MV-4-11 (cell line): ENCODE measurements at regions not wholly inside any gene's neighbourhood (a gene's known extent, or its start where the extent isn't known, plus 50 kb on each side); places are given as distances from the start of the nearest gene placed in this dataset.
"Not testable (repeated sequence)": the region's sequence is repeated elsewhere in the genome, so short reads cannot be mapped to it uniquely, and the experiment has no call there.

Source experiments
- DNase-seq: peaks from one replicate; lab custom pipeline; 2025; lab: John Stamatoyannopoulos, UW

DNA sequence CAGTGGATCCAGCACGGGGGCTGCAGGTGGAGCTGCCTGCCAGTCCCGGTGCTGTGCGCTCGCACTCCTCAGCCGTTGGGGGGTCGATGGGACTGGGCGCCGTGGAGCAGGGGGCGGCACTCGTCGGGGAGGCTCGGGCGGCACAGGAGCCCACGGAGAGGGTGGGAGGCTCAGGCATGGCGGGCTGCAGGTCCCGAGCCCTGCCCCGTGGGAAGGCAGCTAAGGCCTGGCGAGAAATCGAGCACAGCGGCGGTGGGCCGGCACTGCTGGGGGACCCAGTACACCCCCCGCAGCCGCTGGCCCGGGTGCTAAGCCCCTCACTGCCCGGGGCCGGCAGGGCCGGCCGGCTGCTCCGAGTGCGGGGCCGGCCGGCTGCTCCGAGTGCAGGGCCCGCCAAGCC is 52.3 kb upstream of the MARK1 start:
- DNase-seq: not testable (repeated sequence)

DNA sequence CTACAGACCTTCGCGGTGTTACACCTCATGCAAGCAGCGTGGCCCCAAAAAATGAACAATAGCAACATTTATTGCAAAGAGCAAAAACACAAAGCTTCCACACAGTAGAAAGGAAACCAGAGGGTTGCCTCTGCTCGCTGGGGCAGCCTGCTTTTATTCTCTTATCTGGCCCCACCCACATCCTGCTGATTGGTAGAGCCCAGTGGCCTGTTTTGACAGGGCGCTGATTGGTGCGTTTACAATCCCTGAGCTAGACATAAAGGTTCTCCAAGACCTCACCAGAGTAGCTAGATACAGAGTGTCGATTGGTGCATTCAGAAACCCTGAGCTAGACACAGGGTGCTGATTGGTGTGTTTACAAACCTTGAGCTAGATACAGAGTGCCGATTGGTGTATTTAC is 52.8 kb upstream of the MARK1 start:
- not testable (repeated sequence) for DNase-seq

DNA sequence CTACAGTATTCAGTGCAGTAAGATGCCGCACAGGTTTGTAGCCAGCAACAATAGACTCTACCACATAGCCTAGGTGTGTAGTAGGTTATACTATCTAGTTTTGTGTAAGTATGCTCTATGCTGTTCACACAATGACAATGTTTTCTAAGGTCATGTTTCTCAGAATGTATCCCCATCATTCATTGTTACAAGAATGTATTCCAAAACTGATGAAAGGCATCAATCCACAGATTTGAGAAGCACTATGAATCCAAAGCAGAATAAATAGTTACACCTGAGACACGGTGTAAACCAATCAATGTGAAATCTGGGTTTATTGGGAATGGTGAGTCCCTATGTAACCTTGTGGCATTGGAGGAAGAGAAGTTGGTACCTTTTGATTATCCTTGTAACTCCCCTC is 54.5 kb upstream of the MARK1 start:
- DNase-seq: no peak

DNA sequence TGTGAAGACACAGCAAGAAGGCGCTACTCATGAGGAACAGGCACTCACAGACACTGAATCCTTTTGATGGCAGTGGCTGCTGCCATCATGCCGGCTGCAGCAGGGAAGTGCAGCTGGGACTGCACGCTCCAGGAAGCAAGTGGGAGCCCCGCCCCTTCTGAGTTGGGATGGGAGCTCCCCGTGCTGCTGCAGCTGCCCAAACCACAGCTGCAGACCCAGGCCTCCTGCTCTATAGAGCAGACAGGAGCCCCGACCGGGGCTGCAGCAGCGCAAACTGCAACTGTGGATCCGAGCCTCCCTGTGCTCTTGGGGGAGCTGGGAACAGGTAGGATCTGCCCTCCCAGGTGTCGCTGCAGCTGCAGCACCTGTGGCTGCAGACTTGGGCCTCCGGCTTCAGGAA is 65.2 kb upstream of the MARK1 start:
- no peak for DNase-seq

DNA sequence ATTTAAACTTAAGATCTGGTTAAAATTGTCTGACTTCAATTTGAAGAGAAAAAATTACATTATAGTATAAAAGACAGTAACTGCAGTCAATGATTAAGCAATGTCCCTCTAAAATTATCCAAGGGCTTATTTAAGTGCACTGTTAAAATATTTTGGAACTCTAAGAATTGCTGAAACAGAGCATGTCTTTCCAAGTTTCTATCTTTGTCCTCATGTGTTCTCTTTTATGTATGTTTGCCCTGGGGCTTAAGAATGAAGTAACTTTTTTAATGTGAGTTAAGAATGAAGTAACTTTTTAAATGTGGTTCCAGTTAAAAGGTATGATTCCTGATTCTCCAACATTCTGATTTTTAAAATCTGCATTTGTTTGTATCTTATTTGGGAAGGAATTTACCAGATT is 69.0 kb upstream of the MARK1 start:
- no peak for DNase-seq

DNA sequence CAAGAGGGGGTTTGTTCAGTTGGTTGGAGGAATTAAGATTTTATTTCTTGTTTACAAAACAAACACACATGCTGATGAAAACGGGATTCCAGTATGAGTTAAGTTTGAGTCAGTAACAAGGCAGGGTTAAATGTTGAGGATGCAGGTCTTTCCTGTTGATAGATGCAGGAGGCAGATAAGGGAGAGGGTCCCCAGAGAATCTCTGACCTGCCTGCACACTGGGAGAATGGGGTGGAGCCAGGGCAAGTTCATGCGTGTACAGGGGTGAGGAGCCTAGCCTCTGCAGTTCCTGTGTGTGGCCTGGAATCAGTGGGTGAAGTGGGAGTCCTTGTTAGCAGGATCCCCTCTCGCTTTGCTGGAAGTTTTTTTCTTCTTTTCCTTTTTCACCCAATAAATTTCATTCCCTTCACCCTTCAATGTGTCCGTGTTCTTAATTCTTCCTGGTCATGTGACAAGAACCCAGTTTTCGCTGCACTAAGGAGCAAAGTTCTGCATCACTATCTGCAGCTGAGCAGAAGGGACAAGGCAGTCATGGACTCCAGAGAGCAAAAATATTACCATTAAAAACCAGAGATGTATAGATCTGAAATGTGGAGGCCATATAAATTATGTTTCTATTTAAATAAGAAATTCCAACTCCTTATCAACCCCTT is 69.9 kb upstream of the MARK1 start:
- no peak for DNase-seq

DNA sequence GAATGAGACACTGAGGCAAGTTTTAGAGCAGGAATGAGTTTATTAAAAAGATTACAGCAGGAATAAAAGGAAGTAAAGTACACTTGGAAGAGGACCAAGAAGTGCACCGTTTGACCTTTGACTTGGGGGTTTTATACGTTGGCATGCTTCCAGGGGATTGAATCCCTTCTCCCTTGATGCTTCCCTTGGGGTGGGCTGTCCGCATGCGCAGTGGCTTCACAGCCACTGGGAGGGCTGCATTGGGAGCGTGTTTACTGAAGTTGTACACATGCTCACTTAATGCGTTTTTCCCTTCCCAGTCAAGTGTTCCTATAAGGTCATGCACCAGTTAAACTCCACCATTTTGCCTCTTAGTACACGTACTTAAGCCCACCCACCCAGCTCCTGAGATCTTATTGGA is 72.4 kb upstream of the MARK1 start:
- no peak for DNase-seq

DNA sequence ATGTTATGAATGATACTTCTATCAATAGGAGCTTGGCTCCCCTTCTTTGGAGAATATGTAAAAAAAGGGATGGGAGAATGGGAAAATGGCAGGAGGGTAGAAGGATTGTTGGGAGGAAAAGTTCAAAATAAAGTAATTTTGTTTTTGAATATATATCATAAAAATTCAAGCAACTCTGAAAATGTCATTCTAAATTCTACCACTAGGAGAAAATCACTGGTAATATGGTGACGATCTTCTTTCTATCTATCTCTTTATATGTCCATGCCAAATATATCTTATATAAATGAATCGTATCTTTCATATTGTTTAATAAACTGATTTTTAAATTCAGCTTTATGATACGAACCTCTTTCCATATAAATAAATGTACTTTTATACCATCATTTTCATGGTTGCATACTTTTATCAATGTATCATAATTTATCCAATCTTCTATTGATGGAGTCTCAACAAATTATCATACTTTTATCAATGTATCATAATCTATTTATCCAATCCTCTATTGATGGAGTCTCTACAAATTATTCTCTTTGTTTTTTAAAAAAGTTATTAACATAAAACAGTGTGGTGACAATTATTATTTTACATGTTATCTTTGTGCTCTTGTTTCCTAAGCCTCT is 73.7 kb upstream of the MARK1 start:
- no peak for DNase-seq

DNA sequence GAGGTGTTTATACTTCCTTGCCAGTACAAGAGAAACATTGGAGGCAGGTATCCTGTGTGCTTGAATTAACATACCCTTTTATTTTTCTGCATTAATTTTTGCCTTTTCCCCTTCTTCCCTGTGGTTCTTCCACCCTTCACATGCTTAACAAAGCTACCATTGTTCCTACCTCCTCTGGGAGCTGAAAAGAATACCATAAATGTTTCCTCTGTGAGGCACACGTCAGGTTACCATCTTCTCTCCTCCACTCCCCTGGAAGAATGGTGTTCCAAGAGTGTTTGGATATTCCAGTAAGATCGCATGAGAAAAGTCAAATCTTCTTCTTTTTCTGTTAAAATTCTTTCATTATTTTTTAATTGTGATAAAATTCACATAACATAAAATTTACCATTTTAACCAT is 74.6 kb upstream of the MARK1 start:
- no peak for DNase-seq

DNA sequence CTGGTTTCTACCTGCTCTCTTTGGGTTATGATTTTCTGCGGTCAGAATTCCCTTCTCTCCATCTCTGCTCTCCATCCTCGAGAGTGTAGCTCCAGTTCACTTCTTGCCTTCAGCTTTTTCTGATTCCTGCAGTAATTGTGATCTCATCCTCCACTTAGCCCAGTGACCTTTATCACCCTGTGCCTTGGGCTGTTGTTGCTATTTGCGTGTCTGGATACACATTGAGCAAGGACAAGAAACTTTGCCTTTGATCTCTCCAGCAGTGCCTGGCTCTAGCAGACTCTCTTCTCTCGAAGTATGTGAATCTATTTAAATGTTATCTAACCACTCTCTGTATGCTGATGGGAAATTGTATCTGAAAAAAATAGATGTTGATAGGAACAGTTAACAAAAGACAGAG is 76.4 kb upstream of the MARK1 start:
- DNase-seq: no peak

DNA sequence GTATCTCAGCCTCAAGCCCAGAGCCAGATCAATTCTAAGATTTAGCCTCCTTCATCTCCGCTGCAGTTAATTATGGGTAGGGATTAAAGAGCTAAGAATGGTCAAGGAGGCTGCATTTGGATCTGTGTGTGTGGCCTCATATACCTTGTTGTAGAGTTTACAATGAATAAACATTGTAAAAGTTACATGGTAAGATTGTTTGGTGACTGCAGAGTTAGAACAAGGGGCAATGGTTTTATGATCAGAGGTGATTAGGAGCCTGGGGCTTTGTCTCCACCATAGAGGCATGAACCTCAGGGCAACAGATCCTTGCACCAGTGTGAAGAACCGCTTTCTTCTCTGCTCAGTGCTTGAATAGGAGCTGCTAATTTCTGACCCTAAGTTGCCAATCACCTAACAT is 77.0 kb upstream of the MARK1 start:
- DNase-seq: no peak

DNA sequence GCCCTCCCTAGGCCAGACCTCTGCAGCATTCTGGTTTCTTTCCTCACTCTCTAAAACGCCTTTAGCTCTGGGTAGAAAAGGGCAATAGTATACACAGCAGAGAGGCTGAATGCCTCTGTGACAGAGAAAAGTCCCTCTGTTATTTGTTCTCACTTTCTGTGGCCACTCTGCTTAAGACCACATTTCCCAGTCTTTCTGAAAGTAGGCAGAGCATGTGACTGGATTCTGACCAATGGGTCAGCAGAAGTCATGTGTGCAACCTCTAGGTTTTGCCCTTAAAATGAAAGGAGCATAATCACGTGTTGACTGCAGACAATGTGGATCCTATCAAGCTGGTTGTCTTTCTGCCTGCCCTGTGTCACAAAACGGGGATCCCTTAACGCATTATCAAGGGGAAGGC is 79.7 kb upstream of the MARK1 start:
- peak; percentile 7 for DNase-seq

DNA sequence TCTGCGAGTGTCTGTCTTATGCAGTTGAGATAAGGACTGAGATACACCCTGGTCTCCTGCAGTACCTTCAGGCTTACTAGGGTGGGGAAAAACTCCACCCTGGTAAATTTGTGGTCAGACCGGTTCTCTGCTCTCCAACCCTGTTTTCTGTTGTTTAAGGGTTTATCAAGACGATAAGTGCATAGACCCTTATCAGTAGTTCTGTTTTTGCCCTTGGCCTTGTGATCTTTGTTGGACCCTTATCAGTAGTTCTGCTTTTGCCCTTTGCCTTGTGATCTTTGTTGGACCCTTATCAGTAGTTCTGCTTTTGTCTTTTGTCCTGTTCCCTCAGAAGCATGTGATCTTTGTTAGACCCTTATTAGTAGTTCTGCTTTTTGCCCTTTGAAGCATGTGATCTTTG is 83.3 kb upstream of the MARK1 start:
- DNase-seq: not testable (repeated sequence)

DNA sequence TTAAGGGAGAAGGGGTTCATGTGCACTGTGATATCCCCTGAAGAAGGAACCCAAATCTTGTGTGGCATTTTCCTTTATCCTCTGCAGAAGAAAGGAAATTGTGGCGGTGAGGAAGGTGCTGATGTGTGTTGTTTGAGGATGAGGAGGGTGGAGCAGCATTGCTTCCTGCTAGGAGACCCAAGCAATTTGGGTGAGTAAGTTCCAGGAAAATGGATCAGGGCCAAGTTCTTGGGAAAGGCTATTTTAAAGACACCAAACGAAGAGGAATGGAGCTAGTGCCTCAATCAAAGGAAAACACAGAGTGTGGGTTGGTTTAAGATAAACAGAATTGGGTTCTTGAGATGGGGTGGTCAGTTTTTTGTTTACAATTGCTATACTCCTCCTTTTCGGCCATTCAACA is 86.7 kb upstream of the MARK1 start:
- no peak for DNase-seq

DNA sequence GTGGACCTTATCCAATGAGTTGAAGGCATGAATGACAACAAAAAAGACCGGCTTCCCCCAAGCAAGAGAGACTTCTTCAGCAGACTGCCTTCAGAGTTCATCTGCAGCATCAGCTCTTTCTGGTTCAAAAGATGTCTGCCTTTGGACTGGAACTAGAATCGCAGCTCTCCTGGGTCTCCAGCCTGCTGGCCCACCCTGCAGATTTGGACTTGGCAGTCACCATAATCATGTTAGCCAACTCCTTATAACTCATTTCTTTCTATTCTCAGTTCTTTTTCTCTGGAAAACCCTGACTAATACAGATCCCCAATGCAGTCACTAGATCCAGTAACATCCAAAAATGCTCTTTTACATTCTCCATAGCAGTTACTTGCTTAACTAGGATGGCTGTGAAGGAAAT is 89.2 kb upstream of the MARK1 start:
- no peak for DNase-seq

DNA sequence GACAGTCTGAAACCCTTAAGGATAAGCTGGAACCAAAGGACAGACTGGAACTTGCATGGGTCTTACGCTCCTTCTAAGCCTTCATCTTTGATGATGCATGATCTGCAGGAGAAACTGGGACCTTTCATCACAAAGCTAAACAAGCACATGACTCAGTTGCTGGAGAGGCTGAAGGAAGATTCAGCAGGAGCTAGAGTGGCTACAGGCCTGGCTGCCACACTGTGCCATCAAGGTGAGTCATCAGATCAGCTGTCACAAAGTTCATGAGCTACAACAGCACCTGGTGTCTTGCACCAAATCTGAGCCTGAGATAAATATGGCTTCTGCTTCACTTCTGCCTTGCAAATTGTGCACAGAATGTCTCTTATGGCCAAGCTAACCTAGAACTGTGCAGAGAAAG is 95.5 kb upstream of the MARK1 start:
- DNase-seq: no peak

DNA sequence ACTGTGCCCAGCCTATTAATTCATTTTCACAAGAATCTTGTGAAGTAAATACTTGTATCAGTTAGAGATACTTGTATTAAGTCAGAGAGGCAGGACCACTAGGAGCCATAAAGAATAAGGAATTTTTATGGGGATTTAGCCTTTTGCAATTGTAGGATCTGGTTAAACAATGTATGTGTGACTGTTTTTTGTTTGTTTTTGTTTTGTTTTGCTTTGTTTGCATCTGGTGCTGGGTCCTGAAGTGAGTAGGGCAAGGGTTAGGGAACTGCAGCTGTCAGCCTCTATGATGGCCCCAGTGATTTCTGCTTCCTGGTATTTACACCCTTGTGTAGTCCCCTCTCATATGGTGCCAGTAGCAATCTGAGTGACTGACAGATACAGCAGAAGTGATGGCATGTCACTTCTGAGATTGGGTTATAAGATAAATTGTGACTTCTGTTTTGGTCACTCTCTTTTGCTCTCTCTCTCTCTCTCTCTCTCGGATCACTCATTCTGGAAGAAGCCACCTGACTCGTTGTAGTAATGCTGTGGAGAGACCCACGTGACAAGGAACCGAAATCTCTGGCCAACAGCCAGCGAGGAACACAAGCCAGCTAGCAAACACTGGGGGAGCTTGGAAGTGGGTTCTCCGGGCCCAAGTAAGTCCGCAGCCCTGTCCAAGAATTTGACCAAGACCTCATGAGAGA is 96.2 kb upstream of the MARK1 start:
- no peak for DNase-seq

DNA sequence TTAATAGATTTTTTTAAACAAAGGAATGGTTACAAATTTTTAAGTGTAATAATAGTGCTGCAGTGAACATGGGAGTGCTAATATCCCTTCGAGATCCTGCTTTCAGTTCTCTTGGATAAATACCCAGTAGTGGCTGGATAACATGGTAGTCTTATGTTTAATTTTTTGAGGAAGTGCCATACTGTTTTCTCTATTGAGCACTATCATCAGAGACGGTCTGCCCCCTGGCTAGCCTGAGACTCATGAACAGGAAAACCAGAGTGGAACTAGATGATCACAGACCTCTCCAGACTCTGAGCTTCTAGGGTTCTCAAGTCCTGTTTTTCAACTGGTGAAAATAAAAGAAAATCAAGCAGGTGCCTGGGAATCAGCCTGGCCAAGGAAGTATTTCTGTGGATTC is 97.3 kb upstream of the MARK1 start:
- peak; percentile 23 for DNase-seq

DNA sequence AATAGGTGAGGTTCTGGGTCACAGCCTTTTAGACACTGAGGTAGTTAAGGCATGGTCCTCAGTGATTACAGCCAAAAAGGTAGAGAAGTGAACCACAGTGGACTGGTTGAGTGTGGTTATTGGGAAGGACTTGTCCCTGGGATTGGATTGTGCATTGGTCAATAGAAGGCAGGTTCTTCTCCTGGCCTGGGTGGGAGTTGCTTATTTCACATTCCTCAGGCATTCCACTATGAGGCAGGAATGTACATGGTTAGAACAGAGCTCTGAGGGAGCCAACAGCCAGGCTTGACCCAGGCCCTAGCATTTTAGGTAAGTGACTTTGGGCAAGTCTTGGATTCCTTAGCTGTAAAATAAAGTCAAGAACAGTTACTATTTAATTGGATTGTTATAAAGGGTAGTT is 97.9 kb upstream of the MARK1 start:
- DNase-seq: no peak

DNA sequence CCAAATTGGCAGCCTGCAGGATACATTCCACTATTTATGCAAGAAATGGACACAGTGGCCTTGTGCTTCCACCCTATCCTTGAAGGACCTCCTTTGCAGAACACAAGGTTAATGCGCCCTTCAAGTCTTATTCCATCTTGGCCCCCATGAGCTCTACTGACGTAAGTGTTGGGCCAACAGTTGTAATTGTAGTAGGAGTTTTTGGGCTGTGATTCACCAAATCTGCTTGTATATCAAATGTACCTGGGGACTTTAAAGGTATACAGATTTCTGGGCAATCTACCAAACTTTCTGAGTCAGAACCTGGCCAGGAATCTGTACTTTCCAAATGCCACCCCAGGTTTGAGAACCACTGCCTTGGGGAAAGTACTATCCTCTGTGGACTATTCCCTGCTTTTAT is 100.9 kb upstream of the MARK1 start:
- no peak for DNase-seq

DNA sequence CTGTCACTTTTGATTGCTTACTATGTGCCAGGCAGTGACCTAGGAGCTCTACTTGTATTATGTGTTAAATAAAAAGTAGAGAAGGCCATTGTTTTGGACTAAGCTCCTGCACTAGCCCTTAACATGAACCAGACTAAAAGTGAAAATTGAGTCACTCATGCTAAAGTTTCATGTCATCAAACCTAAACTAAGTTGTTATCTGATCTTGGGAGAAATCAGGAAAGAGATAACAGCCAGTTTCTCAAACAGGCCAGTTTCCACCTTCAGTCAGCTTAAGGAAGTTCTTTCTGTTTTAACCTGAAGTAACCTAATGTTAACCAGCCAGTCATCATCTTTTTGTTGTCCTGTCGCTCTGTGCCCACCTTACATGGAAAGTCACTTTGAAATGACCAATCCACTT is 102.1 kb upstream of the MARK1 start:
- no peak for DNase-seq

DNA sequence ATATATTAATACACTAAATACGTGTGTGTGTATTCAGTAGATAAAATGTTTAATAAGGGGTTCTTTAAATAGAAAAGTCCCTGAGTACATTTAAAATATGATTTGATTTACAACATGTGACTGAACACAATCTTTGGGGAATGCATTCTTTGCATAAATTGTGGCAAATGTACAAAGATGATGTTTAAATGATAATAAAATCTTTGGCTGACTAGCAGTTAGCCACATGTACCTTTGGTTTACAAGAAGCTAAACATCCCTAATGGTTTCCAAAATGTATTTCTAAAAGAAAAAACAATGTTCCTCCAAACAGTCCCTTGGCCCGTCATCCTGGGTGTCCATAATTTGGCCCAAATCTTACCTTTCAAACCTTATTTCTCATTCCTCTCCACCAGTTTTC is 106.4 kb upstream of the MARK1 start:
- no peak for DNase-seq

DNA sequence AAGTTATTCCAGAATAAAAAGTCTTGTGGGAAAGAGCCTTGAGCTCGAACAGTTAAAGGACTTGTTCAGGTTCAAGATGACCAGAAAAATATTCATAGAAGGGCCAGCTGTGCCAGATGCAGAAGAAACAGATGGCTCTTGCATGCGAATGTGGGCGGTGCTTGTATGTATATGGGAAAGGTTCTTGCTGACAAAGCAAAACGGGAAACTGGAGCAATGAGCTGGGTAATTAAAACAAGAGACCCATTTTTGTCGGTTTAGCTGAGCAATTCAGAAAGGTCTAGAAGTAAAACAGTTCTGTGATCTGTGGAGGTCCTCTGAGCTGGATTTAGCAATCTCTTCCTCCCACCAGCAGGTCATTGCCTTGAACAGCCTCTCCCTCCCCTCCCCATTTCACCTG is 107.2 kb upstream of the MARK1 start:
- DNase-seq: no peak

DNA sequence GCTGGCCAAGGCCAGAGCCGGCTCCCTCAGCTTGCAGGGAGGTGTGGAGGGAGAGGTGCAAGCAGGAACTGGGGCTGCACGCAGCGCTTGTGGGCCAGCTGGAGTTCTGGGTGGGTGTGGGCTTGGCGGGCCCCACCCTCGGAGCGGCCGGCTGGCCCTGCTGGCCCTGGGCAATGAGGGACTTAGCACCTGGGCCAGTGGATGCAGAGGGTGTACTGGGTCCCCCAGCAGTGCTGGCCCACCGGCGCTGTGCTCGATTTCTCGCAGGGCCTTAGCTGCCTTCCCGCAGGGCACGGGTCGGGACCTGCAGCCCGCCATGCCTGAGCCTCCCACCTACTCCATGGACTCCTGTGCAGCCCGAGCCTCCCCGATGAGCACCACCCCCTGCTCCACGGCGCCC is 115.6 kb upstream of the MARK1 start:
- DNase-seq: not testable (repeated sequence)
